HuH-7.5 (cell line): ENCODE measurements at regions not wholly inside any gene's neighbourhood (a gene's known extent, or its start where the extent isn't known, plus 50 kb on each side); places are given as distances from the start of the nearest gene placed in this dataset.
A peak's percentile ranks its signal among the peaks of the same experiment; 100 is the strongest.

ENCODE experiments used
- DNase-seq: peaks from one replicate; pipeline ENCODE4 v3.0.0; 2011; ENCODE audit warnings: low spot score

DNA sequence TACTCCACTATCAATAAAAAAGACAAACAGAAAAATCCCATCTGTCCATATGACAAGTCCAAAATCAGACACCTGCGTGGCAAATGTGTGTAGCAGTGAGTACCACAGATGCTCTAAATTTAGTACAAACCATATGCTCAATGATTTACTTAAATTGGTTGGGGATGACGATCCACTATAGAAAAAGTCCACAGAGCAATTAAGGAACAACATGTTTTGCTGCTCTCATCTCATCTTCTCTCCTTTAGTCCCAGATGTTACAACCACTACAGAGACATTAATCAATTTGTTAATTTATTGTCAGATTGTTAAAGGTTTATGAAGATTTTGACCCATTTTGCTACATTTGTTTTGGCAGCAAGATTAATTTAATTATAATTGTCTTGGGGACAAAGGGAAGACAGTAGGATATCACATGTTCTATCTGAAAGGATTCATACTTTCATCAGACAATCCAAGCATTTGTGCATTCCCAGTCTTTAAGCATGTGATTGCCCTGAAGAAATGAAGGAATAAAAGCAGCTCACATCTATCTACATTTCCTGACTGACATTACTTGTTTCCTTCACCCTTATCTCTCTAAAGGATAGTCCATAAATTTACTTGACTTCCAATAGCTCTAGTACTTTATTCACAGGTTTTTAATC is 2268.1 kb downstream of the PCDH7 start:
- no peak for DNase-seq

GRCh38 chr4:32991663-32992062 is 2271.5 kb downstream of the PCDH7 start:
- DNase-seq: no peak

- DNase-seq: no peak
These were observed 2275.1 kb downstream of the PCDH7 start for GRCh38 chr4:32994981-32995881.

DNA sequence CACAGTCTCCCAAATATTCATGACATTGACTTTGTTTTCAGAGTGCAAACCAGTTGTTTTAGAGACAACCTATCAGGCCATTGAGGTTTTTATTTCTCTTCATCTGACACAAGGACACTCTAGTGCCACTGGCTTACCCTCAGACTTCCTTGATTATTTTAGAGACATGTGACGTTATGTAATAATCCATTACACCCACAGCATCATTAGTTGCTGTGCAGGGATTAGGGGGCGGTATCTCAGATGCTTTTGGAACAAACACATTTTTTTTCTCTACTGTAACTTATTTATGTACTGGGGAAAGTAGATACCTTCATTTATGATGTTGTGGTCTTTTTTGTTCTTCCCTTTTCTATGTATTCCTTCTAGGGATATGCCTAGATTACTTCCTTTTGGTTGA is 2293.1 kb downstream of the PCDH7 start:
- DNase-seq: no peak

DNA sequence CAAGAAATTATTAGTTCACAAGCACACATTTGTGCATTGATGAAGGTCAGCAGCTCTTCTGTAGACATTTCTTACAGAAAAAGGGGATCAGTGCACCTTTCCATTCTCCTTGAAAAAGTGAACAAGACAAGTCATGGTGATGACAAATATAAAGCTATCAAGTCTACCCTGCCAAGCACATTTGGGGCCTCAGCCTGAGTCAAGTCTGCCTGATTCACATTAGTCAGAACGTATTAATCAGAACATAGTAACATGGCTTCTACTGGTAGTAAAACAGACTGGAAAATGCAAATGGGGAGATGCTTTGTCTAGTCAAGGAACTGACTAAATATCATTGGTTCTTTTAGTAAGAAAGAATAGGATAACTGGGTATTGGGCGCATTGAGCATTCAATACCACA is 2305.1 kb downstream of the PCDH7 start:
- DNase-seq: no peak

- DNase-seq: no peak
These were observed 2309.8 kb downstream of the PCDH7 start for GRCh38 chr4:33029976-33030375.

- DNase-seq: no peak
These were observed 2311.2 kb downstream of the PCDH7 start for GRCh38 chr4:33031328-33031727.

- no peak for DNase-seq
These were observed 2317.3 kb downstream of the PCDH7 start for GRCh38 chr4:33037464-33037863.

DNA sequence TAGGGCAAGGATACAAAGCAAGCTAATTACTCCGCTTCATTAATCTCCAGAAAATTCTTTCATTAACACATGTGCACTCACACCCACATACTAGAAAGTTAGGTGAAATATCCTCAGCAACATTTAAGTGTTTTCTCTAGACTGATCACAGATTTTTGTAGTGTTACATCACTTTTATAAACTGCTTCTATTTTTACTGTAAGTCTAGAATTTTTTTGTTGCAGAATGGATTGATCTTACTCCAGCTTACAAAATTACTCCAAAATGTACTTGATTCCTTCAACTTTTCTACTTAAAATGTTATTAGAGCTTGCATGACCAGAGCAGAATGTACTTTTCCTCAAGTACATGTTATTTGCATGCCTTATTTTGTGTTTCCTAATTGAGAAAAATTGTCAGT is 2325.2 kb downstream of the PCDH7 start:
- no peak for DNase-seq

GRCh38 chr4:33052241-33052640 is 2332.1 kb downstream of the PCDH7 start:
- DNase-seq: no peak

GRCh38 chr4:33054161-33054560 is 2334.0 kb downstream of the PCDH7 start:
- DNase-seq: no peak

DNA sequence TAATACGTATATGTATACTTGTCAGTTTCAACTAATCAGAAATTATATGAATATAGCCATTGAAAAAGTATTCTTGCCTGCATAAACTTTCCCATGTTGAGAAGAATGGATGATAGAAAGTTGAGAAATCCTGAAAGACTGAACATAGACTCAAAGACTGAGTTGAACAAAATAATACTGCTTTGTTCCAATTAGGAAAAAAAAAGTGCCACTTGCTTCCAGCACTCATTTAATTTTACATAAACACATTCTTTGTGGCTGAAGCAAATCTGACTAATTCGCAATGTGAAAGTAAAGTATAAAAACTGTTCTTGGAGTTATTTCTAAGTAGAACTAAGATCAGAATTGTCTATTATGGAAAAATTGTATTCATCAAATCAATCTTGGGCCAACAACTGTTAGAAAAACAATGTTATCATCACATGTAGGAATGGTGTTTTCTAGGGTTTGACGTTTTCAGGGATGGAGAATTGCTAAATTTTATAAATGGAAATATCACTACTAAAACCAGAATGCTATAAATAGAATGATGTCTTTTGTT is 2334.6 kb downstream of the PCDH7 start:
- no peak for DNase-seq

- DNase-seq: no peak
These were observed 2337.6 kb downstream of the PCDH7 start for GRCh38 chr4:33057736-33058135.

DNA sequence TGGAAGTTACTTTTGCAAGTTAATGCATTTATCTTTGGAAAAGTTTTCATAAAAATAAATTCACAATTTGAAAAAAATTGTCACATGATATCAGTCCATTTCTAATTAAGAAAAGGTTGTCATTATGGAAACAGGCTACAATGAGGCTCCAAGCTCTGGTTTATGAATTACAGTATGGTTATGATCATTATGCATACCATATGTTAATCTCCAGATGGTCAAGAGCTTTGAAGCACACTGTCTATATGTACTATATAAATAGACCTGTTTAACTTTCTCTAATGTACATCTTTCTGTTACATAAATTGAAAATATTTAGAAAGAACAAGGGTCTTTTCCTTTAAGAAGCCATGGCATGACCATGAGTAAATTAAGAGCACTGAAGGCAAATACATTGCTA is 2338.8 kb downstream of the PCDH7 start:
- no peak for DNase-seq

- DNase-seq: peak; percentile 2
These were observed 2340.7 kb downstream of the PCDH7 start for GRCh38 chr4:33060674-33061542.

DNA sequence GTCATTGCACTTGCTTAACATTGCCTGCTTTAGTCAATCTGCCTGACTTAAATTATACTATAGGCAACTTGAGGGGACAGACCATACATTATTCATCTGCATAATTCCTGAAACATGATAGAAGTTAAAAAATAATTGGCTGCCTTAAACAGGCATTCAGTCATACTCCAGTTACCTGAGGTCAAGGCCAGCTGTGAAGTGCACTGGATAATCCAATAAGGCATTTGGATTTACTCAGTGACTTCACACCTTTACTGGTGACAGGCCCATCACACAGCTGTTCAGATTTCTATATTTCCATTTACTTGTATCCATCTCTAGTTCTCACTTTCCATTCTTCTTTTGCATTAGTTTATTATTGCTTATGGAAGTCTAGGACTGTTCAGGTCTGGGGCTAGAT is 2341.6 kb downstream of the PCDH7 start:
- no peak for DNase-seq

DNA sequence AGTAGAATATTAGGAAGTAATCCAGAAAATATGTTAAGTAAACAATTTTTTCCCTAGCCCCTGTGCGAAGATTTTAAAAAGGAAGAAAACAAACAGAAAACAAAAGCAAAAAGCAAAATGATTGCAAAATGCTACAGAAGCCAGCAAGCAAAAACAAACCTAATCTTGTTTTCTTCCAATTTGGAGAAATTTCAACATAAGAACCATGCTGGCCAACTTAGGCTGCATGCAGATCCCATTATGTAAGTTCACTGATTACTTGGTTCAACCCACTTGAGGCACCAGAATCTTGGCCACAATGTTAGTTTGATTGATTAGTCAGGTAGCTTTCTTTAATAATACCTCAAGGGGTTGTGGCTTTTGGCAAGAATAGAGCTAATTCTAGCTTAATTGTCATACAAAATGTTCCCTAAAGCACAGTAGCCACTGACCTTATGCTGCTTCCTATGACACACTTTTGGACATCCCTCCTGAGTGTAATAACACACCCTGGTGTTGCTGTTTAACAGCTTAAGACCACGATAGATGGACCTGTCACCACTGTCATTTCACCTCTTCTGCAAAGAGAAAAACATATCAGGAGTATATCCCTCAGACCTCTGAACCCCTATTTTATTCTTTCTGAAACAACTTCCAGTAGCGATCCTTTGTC is 2342.1 kb downstream of the PCDH7 start:
- DNase-seq: no peak

DNA sequence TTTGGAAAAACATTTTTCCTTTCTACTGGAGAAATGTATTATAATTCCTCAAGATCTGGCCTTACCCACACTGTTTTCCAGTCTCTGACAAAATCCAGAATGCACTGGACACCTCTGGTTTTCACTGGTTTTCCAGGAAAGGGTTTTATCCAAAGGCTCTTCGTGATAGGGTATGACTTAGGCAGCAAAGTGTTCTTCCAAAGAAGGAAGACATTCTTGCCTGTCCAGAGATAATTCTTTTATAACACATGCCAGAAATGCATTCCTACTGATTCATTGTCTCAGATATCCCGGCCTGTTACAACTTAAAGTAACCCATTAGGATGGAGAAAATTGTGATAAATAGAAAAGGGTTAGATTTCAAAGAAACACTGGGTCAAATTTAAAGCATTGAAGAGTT is 2343.1 kb downstream of the PCDH7 start:
- no peak for DNase-seq

GRCh38 chr4:33064238-33064637 is 2344.1 kb downstream of the PCDH7 start:
- DNase-seq: no peak

- no peak for DNase-seq
These were observed 2345.6 kb downstream of the PCDH7 start for GRCh38 chr4:33065749-33066148.

DNA sequence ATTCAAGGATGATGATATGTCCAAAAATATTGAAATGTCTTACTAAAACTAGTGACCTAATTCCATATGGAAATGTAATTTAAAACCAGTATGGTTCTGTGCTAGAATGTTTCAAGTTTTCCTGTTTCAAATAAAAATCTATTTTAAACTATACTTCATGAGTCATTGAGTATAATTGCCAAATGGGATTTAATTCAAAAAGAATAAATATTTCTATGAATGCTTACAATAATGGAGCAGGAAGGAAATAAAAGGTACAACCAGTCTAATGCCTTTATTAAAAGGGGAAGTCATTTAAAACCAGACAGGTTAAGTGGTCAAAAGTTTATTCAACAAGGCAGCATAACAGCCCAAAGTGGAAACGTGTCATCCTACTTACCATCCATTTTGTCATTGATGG is 2347.1 kb downstream of the PCDH7 start:
- DNase-seq: no peak

DNA sequence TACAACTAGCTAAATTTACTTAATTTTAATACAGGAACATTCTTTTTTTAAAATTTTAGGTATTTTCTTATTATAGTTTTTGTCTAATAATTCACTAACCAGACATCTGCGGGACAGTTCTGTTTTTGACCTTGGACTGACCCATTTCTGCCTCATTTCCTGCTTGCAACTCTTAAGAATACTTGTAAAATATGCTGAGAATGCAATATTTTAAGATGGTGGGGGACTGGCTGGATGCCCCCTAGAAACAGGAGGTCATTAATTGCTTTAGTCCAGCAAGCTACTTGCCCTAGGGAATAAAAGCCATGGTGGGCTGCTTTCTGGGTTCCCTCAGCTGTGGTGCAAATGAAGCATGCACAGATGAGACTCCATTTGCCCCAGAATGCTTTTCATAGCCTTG is 2348.4 kb downstream of the PCDH7 start:
- DNase-seq: no peak
